ENCODE measurements at regions not wholly inside any gene's neighbourhood (a gene's known extent, or its start where the extent isn't known, plus 50 kb on each side); places are given as distances from the start of the nearest gene placed in this dataset.
A peak's percentile ranks its signal among the peaks of the same experiment; 100 is the strongest.
"Not testable (repeated sequence)": the region's sequence is repeated elsewhere in the genome, so short reads cannot be mapped to it uniquely, and the experiment has no call there.

GRCh38 chr16:80915079-80915450 is 91.6 kb downstream of the CMC2 start:
- H3K27me3 ChIP-seq = no peaks in the 10 kb centered on the region
- no peak overlapping the region for H3K4me3 ChIP-seq
- H3K36me3 ChIP-seq = no peaks in the 10 kb centered on the region
- DNase-seq = no peak
- H3K9me3 ChIP-seq = no peaks in the 10 kb centered on the region

- Histone ChIP-seq H3K4me3 (no peak overlapping the region), H3K36me3 (no peaks in the 10 kb centered on the region), H3K9me3 (no peaks in the 10 kb centered on the region), H3K27me3 (no peaks in the 10 kb centered on the region)
- DNase-seq = no peak
These were observed 92.2 kb downstream of the CMC2 start for GRCh38 chr16:80914379-80915078.

- no peaks in the 10 kb centered on the region for H3K27me3 ChIP-seq
These were observed 93.3 kb downstream of the CMC2 start for GRCh38 chr16:80913397-80913796.

GRCh38 chr16:80912651-80913050 is 94.0 kb downstream of the CMC2 start:
- Histone ChIP-seq H3K27me3 (no peaks in the 10 kb centered on the region), H3K36me3 (no peaks in the 10 kb centered on the region), H3K4me3 (no peak overlapping the region), H3K9me3 (no peaks in the 10 kb centered on the region)
- DNase-seq = no peak

More at GRCh38 chr16:80913397-80913796, 93.3 kb downstream of the CMC2 start:
- Histone ChIP-seq H3K9me3 (no peaks in the 10 kb centered on the region), H3K36me3 (no peaks in the 10 kb centered on the region), H3K4me3 (no peak overlapping the region)
- DNase-seq = no peak

- DNase-seq = no peak
These were observed 96.3 kb downstream of the CMC2 start for GRCh38 chr16:80910434-80910833.

GRCh38 chr16:80909720-80910119 is 97.0 kb downstream of the CMC2 start:
- H3K36me3 ChIP-seq = no peaks in the 10 kb centered on the region
- H3K9me3 ChIP-seq = no peaks in the 10 kb centered on the region
- H3K27me3 ChIP-seq = no peaks in the 10 kb centered on the region
- no peak for DNase-seq
- H3K4me3 ChIP-seq = no peak overlapping the region

More at GRCh38 chr16:80910434-80910833, 96.3 kb downstream of the CMC2 start:
- no peaks in the 10 kb centered on the region for H3K36me3 ChIP-seq
- H3K4me3 ChIP-seq = no peak overlapping the region
- no peaks in the 10 kb centered on the region for H3K9me3 ChIP-seq
- H3K27me3 ChIP-seq = no peaks in the 10 kb centered on the region

- DNase-seq = not testable (repeated sequence)
These were observed 100.5 kb downstream of the CMC2 start for GRCh38 chr16:80906169-80906568.

GRCh38 chr16:80903616-80904015 is 99.2 kb upstream of the CDYL2 start:
- Histone ChIP-seq H3K9me3 (no peaks in the 10 kb centered on the region), H3K36me3 (no peaks in the 10 kb centered on the region), H3K27me3 (no peaks in the 10 kb centered on the region), H3K4me3 (no peak overlapping the region)
- no peak for DNase-seq

More at GRCh38 chr16:80906169-80906568, 100.5 kb downstream of the CMC2 start:
- H3K27me3 ChIP-seq, H3K36me3 ChIP-seq, H3K4me3 ChIP-seq, H3K9me3 ChIP-seq: not testable (repeated sequence)

GRCh38 chr16:80902306-80903110 is 98.1 kb upstream of the CDYL2 start:
- no peaks in the 10 kb centered on the region for H3K27me3 ChIP-seq
- H3K4me3 ChIP-seq = no peak overlapping the region
- no peak for DNase-seq
- no peaks in the 10 kb centered on the region for H3K36me3 ChIP-seq
- no peaks in the 10 kb centered on the region for H3K9me3 ChIP-seq

- Histone ChIP-seq H3K36me3 (no peaks in the 10 kb centered on the region), H3K4me3 (no peak overlapping the region), H3K9me3 (no peaks in the 10 kb centered on the region), H3K27me3 (no peaks in the 10 kb centered on the region)
- no peak for DNase-seq
These were observed 96.2 kb upstream of the CDYL2 start for GRCh38 chr16:80900593-80900954.

GRCh38 chr16:80899809-80900592 is 95.6 kb upstream of the CDYL2 start:
- Histone ChIP-seq H3K9me3 (no peaks in the 10 kb centered on the region), H3K36me3 (no peaks in the 10 kb centered on the region), H3K27me3 (no peaks in the 10 kb centered on the region), H3K4me3 (no peak overlapping the region)
- peak; percentile 90 for DNase-seq

- no peak for DNase-seq
- no peaks in the 10 kb centered on the region for H3K27me3 ChIP-seq
These were observed 92.4 kb upstream of the CDYL2 start for GRCh38 chr16:80896776-80897175.

GRCh38 chr16:80894091-80894490 is 89.7 kb upstream of the CDYL2 start:
- no peak for DNase-seq
- H3K27me3 ChIP-seq = no peaks in the 10 kb centered on the region
- H3K36me3 ChIP-seq = no peaks in the 10 kb centered on the region
- no peak overlapping the region for H3K4me3 ChIP-seq
- H3K9me3 ChIP-seq = no peaks in the 10 kb centered on the region

More at GRCh38 chr16:80896776-80897175, 92.4 kb upstream of the CDYL2 start:
- no peaks in the 10 kb centered on the region for H3K36me3 ChIP-seq
- H3K9me3 ChIP-seq = no peaks in the 10 kb centered on the region
- H3K4me3 ChIP-seq = no peak overlapping the region

GRCh38 chr16:80893686-80894085 is 89.3 kb upstream of the CDYL2 start:
- no peak overlapping the region for H3K4me3 ChIP-seq
- H3K9me3 ChIP-seq = no peaks in the 10 kb centered on the region
- no peaks in the 10 kb centered on the region for H3K27me3 ChIP-seq
- no peaks in the 10 kb centered on the region for H3K36me3 ChIP-seq
- DNase-seq = no peak

GRCh38 chr16:80892395-80892794 is 88.0 kb upstream of the CDYL2 start:
- H3K36me3 ChIP-seq, H3K9me3 ChIP-seq, DNase-seq, H3K4me3 ChIP-seq, H3K27me3 ChIP-seq: not testable (repeated sequence)

GRCh38 chr16:80889779-80890359 is 85.5 kb upstream of the CDYL2 start:
- no peak for DNase-seq
- Histone ChIP-seq H3K9me3 (no peaks in the 10 kb centered on the region), H3K36me3 (no peaks in the 10 kb centered on the region), H3K27me3 (no peaks in the 10 kb centered on the region), H3K4me3 (no peak overlapping the region)

GRCh38 chr16:80887062-80887461 is 82.7 kb upstream of the CDYL2 start:
- no peak overlapping the region for H3K4me3 ChIP-seq
- DNase-seq = no peak
- no peaks in the 10 kb centered on the region for H3K9me3 ChIP-seq
- no peaks in the 10 kb centered on the region for H3K36me3 ChIP-seq
- no peaks in the 10 kb centered on the region for H3K27me3 ChIP-seq

Data from MG63 (cell line).